ENCODE measurements at regions not wholly inside any gene's neighbourhood (a gene's known extent, or its start where the extent isn't known, plus 50 kb on each side); places are given as distances from the start of the nearest gene placed in this dataset.

- no peak for TF ChIP-seq CTCF (IDR thresholded peaks at IDR 0.05; ENCODE audit: insufficient read depth, low read depth, low read length, missing control alignments)
- no peak overlapping the region for H3K4me3 ChIP-seq (ENCODE audit: low read depth, low read length)
- DNase-seq (ENCODE audit: low read depth): peak; percentile 2
These were observed 162.7 kb upstream of the KLF8 start for GRCh38 chrX:56069299-56069931.

DNA sequence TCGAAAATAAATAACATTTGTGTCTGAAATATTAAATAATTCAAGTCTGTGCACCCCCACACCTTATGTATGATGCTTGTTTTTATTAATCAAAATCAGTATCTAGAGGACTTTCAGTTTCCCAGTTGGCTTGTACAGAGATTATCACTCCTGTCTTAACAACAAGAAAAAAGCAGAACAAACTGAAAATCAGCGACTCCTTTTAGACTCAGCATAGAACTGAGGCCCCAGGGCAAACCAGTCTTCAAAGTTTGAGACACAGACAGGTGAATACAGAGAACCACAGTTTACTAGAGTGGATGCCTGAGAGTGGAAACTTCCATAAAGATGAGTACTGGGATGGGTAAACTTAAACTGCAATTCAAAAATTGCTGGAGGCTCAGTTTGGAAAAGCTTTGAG is 142.8 kb upstream of the KLF8 start:
- no peak for DNase-seq (ENCODE audit: low read depth)
- no peak for TF ChIP-seq CTCF (IDR thresholded peaks at IDR 0.05; ENCODE audit: insufficient read depth, low read depth, low read length, missing control alignments)
- H3K4me3 ChIP-seq (ENCODE audit: low read depth, low read length): no peak overlapping the region

GRCh38 chrX:56099271-56099670 is 132.9 kb upstream of the KLF8 start:
- H3K4me3 ChIP-seq (ENCODE audit: low read depth, low read length): no peak overlapping the region
- TF ChIP-seq CTCF (IDR thresholded peaks at IDR 0.05; ENCODE audit: insufficient read depth, low read depth, low read length, missing control alignments): no peak
- no peak for DNase-seq (ENCODE audit: low read depth)

DNA sequence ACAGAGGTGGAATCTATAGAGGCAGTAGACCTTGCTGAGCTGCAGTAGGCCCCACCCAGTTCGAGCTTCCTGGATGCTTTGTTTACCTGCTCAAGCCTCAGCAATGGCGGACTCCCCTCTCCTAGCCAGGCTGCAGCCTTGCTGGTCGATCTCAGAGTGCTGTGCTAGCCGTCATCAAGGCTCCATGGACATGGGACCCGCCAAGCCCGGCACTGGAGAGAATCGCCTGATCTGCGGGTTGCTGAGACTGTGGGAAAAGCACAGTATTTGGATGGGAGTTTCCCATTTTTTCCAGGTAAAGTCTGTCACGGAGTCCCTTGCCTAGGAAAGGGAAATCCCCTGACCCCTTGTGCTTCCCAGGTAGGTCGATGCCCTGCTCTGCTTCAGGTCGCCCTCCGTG is 124.8 kb upstream of the KLF8 start:
- no peak for DNase-seq (ENCODE audit: low read depth)
- no peak for TF ChIP-seq CTCF (IDR thresholded peaks at IDR 0.05; ENCODE audit: insufficient read depth, low read depth, low read length, missing control alignments)
- no peak overlapping the region for H3K4me3 ChIP-seq (ENCODE audit: low read depth, low read length)

- no peak for DNase-seq (ENCODE audit: low read depth)
- H3K4me3 ChIP-seq (ENCODE audit: low read depth, low read length): no peak overlapping the region
- TF ChIP-seq CTCF (IDR thresholded peaks at IDR 0.05; ENCODE audit: insufficient read depth, low read depth, low read length, missing control alignments): no peak
These were observed 118.2 kb upstream of the KLF8 start for GRCh38 chrX:56113785-56114436.

GRCh38 chrX:56114437-56114787 is 117.7 kb upstream of the KLF8 start:
- H3K4me3 ChIP-seq (ENCODE audit: low read depth, low read length): no peak overlapping the region
- no peak for TF ChIP-seq CTCF (IDR thresholded peaks at IDR 0.05; ENCODE audit: insufficient read depth, low read depth, low read length, missing control alignments)
- DNase-seq (ENCODE audit: low read depth): no peak

DNA sequence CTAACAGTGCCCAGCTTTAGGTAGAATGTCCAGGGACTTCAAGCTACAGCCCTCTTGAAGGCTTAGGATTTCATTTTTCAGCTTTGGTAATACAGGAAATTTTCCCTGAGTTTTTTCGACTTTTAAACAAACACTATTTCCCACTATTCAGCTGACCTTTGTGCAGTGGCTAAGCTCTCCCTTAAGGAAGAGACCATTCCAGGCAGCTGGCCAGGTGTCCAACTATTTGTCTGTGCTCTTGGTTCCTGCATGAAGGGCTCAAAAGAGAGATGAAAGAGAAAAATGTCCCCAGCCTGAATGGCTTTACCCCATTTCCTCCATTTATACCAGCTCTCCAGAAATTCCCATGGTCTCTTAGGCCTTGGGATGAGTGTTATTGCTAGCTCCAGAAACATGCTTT is 111.9 kb upstream of the KLF8 start:
- H3K4me3 ChIP-seq (ENCODE audit: low read depth, low read length): no peak overlapping the region
- TF ChIP-seq CTCF (IDR thresholded peaks at IDR 0.05; ENCODE audit: insufficient read depth, low read depth, low read length, missing control alignments): no peak
- no peak for DNase-seq (ENCODE audit: low read depth)

All from GM12865 (cell line).